Liver (tissue), 3 donors: ENCODE measurements at regions not wholly inside any gene's neighbourhood (a gene's known extent, or its start where the extent isn't known, plus 50 kb on each side); places are given as distances from the start of the nearest gene placed in this dataset.

ENCODE experiments used
- FOXA1 ChIP-seq: IDR thresholded peaks from 2 replicates; pipeline ENCODE4 v1.6.1; 2016; ENCODE audit warnings: antibody characterized with exemption
- MAX ChIP-seq: IDR thresholded peaks from 2 replicates; pipeline ENCODE4 v1.6.1; 2016; ENCODE audit warnings: antibody characterized with exemption
- NR2F2 ChIP-seq: IDR thresholded peaks from 2 replicates; pipeline ENCODE4 v1.6.1; 2016; ENCODE audit warnings: antibody characterized with exemption
- TAF1 ChIP-seq: conservative IDR thresholded peaks from 2 replicates; pipeline ENCODE4 v1.6.1; 2016; ENCODE audit warnings: antibody characterized with exemption, mild to moderate bottlenecking
- ZBTB33 ChIP-seq: IDR thresholded peaks from 2 replicates; pipeline ENCODE4 v1.6.1; 2016; ENCODE audit warnings: antibody characterized with exemption
- TF ChIP-seq, protein P1 (sequence below): fragments of 150-350 bp; IDR thresholded peaks from 2 replicates; pipeline ENCODE4 v1.5.1; 2017; ENCODE audit warnings: improper control_type of control experiment, low read depth, low read length; ENCODE audit not compliant: missing input control
- TF ChIP-seq, protein P2 (sequence below): IDR thresholded peaks from 2 replicates; pipeline ENCODE4 v1.6.1; 2016; ENCODE audit warnings: antibody characterized with exemption
- donor health status: healthy.
- donor health status: healthy.

DNA sequence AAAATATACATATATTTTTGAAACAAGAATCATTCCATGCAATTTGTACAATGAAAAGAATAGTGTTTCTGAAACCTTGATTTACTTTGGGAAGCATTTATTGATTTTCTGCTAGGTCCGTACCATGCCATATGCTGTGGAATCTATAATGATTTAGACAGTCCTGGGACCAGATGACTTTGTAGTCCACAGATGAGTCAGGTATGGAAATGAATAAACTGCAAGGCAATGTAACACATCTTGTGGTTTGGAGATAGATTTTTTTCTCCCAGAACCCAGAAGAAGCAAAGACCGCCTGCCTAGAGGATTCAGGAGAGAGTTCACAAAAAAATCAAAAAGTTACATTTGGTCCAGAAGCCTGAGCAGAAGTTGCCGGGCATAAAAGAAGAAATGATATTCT lies 190.4 kb downstream of the GPR37 start:
- TF ChIP-seq, protein P1, sequence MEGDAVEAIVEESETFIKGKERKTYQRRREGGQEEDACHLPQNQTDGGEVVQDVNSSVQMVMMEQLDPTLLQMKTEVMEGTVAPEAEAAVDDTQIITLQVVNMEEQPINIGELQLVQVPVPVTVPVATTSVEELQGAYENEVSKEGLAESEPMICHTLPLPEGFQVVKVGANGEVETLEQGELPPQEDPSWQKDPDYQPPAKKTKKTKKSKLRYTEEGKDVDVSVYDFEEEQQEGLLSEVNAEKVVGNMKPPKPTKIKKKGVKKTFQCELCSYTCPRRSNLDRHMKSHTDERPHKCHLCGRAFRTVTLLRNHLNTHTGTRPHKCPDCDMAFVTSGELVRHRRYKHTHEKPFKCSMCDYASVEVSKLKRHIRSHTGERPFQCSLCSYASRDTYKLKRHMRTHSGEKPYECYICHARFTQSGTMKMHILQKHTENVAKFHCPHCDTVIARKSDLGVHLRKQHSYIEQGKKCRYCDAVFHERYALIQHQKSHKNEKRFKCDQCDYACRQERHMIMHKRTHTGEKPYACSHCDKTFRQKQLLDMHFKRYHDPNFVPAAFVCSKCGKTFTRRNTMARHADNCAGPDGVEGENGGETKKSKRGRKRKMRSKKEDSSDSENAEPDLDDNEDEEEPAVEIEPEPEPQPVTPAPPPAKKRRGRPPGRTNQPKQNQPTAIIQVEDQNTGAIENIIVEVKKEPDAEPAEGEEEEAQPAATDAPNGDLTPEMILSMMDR: no peak
- TF ChIP-seq MAX (no peak), FOXA1 (no peak), TAF1 (no peak), NR2F2 (no peak), ZBTB33 (no peak)
- TF ChIP-seq, protein P2, sequence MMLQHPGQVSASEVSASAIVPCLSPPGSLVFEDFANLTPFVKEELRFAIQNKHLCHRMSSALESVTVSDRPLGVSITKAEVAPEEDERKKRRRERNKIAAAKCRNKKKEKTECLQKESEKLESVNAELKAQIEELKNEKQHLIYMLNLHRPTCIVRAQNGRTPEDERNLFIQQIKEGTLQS: no peak
